GM19240 (cell line): ENCODE measurements at regions not wholly inside any gene's neighbourhood (a gene's known extent, or its start where the extent isn't known, plus 50 kb on each side); places are given as distances from the start of the nearest gene placed in this dataset.

ENCODE experiments used
- DNase-seq: peaks from one replicate; pipeline ENCODE4 v3.0.0; 2011; ENCODE audit warnings: low spot score; ENCODE audit not compliant: insufficient read length

- no peak for DNase-seq
Observed at GRCh38 chr3:24968036-24968435, 460.0 kb upstream of the RARB start.

- no peak for DNase-seq
Observed at GRCh38 chr3:24972491-24972890, 455.6 kb upstream of the RARB start.

DNA sequence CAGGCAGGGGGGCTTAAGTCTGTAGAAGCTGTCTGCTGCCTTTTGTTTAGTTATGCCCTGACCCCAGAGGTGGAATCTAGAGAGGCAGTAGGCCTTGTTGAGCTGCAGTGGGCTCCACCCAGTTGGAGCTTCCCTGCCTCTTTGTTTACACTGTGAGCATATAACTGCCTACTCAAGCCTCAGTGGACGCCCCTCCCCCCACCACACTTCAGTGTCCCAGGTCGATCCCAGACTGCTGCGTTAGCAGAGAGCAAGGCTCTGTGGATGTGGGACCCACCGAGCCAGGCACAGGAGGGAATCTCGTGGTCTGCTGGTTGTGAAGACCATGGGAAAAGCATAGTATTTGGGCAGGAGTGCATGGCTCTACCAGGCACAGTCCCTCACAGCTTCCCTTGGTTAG is 446.8 kb upstream of the RARB start:
- no peak for DNase-seq

- no peak for DNase-seq
Observed at GRCh38 chr3:24981924-24982323, 446.1 kb upstream of the RARB start.

GRCh38 chr3:24985668-24986067 is 442.4 kb upstream of the RARB start:
- DNase-seq = no peak

DNA sequence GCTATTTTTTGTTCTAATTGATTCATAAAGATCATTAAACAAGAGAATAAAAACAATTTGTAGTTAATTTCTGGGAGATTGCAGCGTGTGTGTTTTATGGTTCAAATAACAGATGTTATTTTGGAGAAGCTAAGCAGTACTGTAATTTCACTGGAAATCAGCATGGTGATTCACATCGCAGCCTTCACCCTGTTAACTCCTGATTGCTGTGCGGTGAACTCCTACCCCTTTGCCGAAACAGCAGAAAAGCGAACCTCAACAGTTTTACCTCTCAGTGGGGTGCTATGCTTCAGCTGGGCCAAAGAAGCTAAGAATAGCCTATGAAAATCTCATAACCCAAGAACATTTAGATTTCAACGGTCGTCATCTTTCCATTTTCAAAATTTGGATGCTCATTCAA is 441.5 kb upstream of the RARB start:
- DNase-seq = no peak

- DNase-seq = no peak
Observed at GRCh38 chr3:24999357-24999756, 428.7 kb upstream of the RARB start.

GRCh38 chr3:25000971-25001591 is 427.0 kb upstream of the RARB start:
- no peak for DNase-seq

DNA sequence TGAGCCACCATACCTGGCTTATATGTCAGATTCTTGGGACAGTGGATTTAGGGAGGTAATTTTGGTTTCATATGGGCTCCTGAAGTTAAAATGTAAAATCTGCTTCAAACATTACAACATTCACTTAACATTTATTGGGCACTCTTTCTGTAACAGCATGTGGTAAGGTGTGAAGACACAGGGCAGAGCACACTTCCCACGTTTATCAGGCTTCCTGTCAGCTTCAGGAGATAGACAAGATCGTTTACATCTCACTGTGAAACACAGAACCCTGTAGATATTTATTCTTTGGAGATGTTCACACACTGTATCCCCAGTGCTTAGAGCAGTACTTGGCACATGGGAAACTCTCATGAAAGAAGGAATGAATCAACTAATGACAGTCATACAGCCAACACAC is 426.0 kb upstream of the RARB start:
- DNase-seq = no peak

DNA sequence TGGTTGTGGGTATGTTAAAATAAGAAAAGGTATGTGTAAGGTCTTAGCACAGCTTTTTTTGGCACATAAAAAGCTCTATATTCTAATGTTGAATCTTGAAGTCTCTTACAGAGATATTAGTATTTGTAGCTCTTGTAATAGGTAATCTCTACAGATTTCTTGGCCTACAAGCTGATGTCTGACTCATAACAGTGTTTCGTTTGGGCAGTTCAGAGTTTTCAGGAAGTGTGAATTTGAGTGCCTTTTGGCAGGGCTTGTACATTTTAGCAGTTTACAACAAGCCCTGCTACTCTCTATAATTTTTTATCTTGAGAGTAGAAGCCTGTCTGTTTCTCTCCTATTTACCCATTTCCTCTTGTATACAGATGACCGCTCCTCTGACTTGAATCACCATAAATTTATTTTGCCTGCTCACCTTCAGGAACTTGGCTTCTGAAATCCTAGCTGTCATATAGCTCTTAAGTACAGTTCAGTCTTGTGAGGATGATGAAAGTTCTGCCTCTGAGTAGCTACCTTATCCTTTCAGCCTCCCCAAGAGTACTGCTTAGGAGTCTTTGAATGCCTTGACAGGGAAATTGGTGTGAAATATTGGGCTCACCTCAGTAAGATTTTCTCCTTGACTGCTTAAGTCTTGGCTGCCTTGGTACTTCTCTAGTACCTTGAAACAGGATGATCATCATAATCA is 419.9 kb upstream of the RARB start:
- DNase-seq = no peak

GRCh38 chr3:25009665-25010064 is 418.4 kb upstream of the RARB start:
- no peak for DNase-seq

- DNase-seq = no peak
Observed at GRCh38 chr3:25015599-25015998, 412.5 kb upstream of the RARB start.

DNA sequence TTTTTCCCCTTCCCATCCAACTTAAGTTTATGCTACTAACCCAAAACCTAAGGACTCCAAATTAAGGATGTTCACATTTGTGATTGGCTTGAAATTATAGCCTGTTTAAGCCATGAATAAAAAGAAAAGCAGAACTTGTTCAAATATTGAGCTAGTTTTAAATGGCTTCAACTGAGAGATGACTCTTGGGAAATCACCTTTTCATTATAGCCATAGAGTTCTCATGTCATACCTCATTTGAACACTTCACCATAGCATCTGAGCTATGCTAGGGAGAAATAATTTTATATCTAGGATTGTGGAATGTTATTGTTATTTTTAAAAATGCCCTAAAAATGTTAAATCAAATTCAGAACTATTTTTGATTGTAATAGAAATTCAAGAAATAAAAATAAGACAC is 409.2 kb upstream of the RARB start:
- no peak for DNase-seq

DNA sequence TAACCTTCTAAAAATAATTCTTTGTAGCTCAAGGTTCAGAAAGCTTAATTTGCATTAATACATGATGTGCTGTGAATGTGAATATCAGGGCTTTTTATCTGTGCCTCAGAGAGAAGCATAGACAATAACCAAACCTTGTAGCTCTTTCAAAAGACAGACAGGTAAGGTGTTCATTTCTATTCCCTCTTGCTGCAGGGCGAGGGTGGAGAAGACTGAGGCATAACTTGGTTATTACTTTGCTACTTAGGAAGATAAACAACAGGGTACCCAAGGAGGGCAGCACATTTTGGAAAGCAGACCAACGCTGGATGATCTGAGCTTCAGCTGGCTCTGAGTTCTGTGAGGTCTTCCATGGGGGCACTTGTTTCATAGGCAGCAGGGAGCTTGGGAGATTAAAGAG is 408.6 kb upstream of the RARB start:
- DNase-seq = no peak

- DNase-seq = no peak
Observed at GRCh38 chr3:25021816-25022215, 406.2 kb upstream of the RARB start.

DNA sequence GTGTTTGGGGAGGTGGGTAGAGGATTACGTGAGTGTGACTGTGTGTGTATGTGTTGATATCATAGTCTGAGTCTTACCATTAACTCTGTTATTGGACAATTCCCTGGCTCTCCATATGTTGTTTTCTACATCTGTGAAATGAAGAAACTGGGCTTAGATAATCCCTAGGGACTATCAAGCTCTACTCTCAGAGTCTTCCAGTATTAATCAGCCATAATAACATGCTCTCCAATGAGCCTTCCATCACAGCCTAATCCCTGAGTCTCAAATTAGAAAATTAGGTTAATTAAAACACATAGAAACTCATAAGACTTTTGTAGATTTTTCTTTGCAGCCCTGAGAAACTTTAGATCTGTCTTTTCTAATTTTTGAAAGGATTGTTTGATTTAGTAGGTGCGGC is 404.2 kb upstream of the RARB start:
- no peak for DNase-seq

- no peak for DNase-seq
Observed at GRCh38 chr3:25025236-25025635, 402.8 kb upstream of the RARB start.

- DNase-seq = no peak
Observed at GRCh38 chr3:25027650-25028049, 400.4 kb upstream of the RARB start.

DNA sequence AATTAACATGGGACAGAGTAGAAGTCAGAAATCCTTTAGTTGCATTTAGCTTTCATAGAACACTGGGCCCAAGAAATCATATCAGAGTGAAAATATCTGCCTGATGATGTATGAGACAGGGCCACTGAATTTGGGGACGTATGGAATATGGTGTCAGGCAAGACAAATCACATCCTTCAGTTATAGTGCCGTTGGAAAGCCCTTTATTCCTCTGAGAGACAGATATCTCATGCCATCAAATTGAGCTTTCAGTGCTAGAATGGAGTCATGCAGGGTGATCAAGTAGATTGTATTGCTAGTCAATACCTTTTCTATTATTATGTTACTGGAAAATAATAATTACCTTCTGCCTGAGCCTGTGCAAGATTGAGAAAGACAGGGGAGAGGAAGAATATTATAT is 398.2 kb upstream of the RARB start:
- DNase-seq = no peak

- DNase-seq = no peak
Observed at GRCh38 chr3:25032344-25032743, 395.7 kb upstream of the RARB start.

DNA sequence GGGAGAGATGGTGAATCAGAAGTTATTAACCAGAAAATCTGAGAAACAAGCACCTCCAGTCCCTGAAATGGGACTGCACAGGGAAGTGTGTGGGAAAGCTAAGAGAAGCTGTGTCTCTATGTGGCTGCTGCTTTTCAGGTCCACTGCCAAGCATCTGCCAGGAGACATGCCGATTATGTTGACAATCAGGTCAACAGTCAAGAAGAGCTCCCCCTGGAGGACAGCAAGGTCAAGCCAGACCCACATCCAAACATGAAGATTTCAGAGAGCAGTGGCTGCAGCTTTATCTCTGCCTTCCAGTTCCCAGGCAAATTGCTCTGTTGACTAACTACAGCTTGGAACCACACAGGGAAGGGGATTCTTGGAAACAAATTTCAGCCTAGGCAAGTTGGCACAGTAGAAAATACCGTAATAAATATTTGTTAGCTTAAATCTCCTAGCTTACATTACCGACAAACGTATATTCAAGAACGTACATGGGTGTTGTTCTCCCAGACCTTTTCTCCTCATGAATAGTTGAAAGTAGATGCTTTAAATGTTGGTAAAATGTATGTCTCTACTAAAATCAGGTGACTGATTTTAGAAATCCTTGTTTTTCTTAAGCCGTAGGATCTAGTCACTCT is 394.5 kb upstream of the RARB start:
- DNase-seq = peak; percentile 14

DNA sequence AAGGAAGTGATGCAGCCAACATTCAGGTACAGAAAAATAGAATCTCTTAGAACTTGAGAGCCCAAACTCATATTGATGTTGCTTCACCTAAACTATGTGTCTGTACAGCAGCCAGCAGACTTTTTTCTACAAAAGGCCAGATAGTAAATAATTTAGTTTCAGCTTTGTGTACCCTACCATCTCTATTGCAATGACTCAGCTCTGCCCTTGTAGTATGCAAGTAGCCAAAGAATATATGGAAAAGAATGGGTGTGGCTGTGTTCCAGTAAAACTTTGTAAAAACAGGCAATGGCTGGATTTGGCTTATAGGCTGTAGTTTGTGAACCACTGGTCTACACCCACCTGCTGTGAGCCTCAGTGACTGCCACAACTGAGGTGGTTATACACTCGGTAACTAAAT is 392.5 kb upstream of the RARB start:
- DNase-seq = no peak

GRCh38 chr3:25036633-25037032 is 391.4 kb upstream of the RARB start:
- no peak for DNase-seq
